HCT116 (cell line): ENCODE measurements at regions not wholly inside any gene's neighbourhood (a gene's known extent, or its start where the extent isn't known, plus 50 kb on each side); places are given as distances from the start of the nearest gene placed in this dataset.

Source experiments
- ATAC-seq: fragments of 200-7000 bp; cut with Tn5 transposase; 2 replicates; pipeline ENCODE4 v1.9.1; 2020; ENCODE audit warnings: mild to moderate bottlenecking, moderate library complexity
- BruUV-seq: library from RNA; stranded (reverse); fragments of 400-500 nt; replicated peaks from 2 replicates; lab custom pipeline; 2021; lab: Mats Ljungman, UMichigan
- CTCF ChIA-PET: fragments of 300-600 bp; sonication (Branson Sonifier 250); formaldehyde crosslinking; loops from one replicate; lab custom pipeline; 2021; ENCODE audit warnings: antibody characterized with exemption; lab: Charles Lee
- POLR2A ChIA-PET: fragments of 300-600, 350-600 bp; sonication (Branson Sonifier 250); formaldehyde crosslinking; loops from one replicate; lab custom pipeline; 2021; ENCODE audit warnings: antibody characterized with exemption; lab: Charles Lee
- RAD21 ChIA-PET, 2 experiments: fragments of 300-600 bp; sonication (Branson Sonifier 250); formaldehyde crosslinking; loops; one replicate each; lab custom pipeline; 2023; ENCODE audit warnings: low total read pairs in 2 of 2; ENCODE audit not compliant: uncharacterized antibody in 2 of 2, unreplicated experiment in 2 of 2, low non-redundant PET in 1 of 2; lab: Charles Lee
- DNase-seq: peaks from one replicate; pipeline ENCODE4 v3.0.0-alpha.2; 2010; ENCODE audit warnings: low read depth, low spot score
- H2AFZ ChIP-seq: fragments of 200-600 bp; shearing (Covaris generic), sonication (generic); 2 replicates; pipeline ENCODE4 v1.6.1; 2017; ENCODE audit warnings: low read depth, mixed run types, mixed read lengths, antibody characterized with exemption, low read length; ENCODE audit not compliant: poor library complexity, severe bottlenecking
- H3K27ac ChIP-seq: 2 replicates; pipeline ENCODE4 v1.5.1; 2012; ENCODE audit warnings: low read depth, low read length
- H3K27me3 ChIP-seq: fragments of 200-600 bp; sonication (generic); 2 replicates; pipeline ENCODE4 v1.6.1; 2016; ENCODE audit warnings: mixed run types, low read length, mixed read lengths; ENCODE audit not compliant: insufficient read depth
- H3K36me3 ChIP-seq, 2 experiments: fragments of 200-500 bp in 1 of 2; fragments of 200-600 bp in 1 of 2; sonication (Bioruptor generic) in 1 of 2; sonication (generic) in 1 of 2; 2 replicates each; pipeline versions ENCODE4 v1.5.1 to v1.6.1; 2014 to 2016; ENCODE audit warnings: low read length in 2 of 2, inconsistent platforms in 1 of 2, mixed read lengths in 1 of 2, mixed run types in 1 of 2; ENCODE audit not compliant: insufficient read depth in 2 of 2, control insufficient read depth in 1 of 2
- H3K4me1 ChIP-seq, 2 experiments: fragments of 200-600 bp in 1 of 2; sonication (generic) in 1 of 2; 2 replicates each; pipeline versions ENCODE4 v1.5.1 to v1.6.1; 2012 to 2017; ENCODE audit warnings: low read length in 2 of 2, inconsistent platforms in 1 of 2, mild to moderate bottlenecking in 1 of 2, mixed read lengths in 1 of 2, mixed run types in 1 of 2, moderate library complexity in 1 of 2; ENCODE audit not compliant: insufficient read depth in 2 of 2, control insufficient read depth in 1 of 2
- H3K4me2 ChIP-seq: fragments of 200-600 bp; sonication (generic); 2 replicates; pipeline ENCODE4 v1.6.1; 2017; ENCODE audit warnings: mixed run types, low read length, mixed read lengths
- H3K4me3 ChIP-seq, 2 experiments: fragments of 200-600 bp in 1 of 2; sonication (generic) in 1 of 2; replicated peaks in 1 of 2; 2 replicates each; pipeline ENCODE4 v1.5.1; 2011 to 2016; ENCODE audit warnings: low read length in 2 of 2, control low read depth in 1 of 2, low read depth in 1 of 2, mild to moderate bottlenecking in 1 of 2, mixed read lengths in 1 of 2, mixed run types in 1 of 2
- H3K79me2 ChIP-seq: fragments of 200-600 bp; sonication (generic); 2 replicates; pipeline ENCODE4 v1.6.1; 2017; ENCODE audit warnings: mild to moderate bottlenecking, mixed run types, low read length, moderate library complexity, mixed read lengths; ENCODE audit not compliant: insufficient read depth
- H3K9ac ChIP-seq: fragments of 200-600 bp; sonication (generic); 2 replicates; pipeline ENCODE4 v1.6.1; 2016; ENCODE audit warnings: low read length, mixed read lengths
- H3K9me2 ChIP-seq: fragments of 200-600 bp; sonication (generic), shearing (Covaris generic); 2 replicates; pipeline ENCODE4 v1.6.1; 2017; ENCODE audit warnings: mixed run types, mild to moderate bottlenecking, moderate library complexity; ENCODE audit not compliant: insufficient read depth
- H3K9me3 ChIP-seq, 2 experiments: fragments of 200-500 bp in 1 of 2; fragments of 200-600 bp in 1 of 2; sonication (Bioruptor generic) in 1 of 2; sonication (generic) in 1 of 2; 2 replicates each; pipeline ENCODE4 v1.6.1; 2014 to 2017; ENCODE audit warnings: low read length in 2 of 2, mixed read lengths in 2 of 2, inconsistent platforms in 1 of 2, low read depth in 1 of 2, mild to moderate bottlenecking in 1 of 2, mixed run types in 1 of 2, moderate library complexity in 1 of 2; ENCODE audit not compliant: control insufficient read depth in 1 of 2, insufficient read depth in 1 of 2
- H4K20me1 ChIP-seq: fragments of 200-600 bp; sonication (generic), shearing (Covaris generic); 2 replicates; pipeline ENCODE4 v1.6.1; 2017; ENCODE audit warnings: mixed run types, mild to moderate bottlenecking, moderate library complexity; ENCODE audit not compliant: insufficient read depth
- CEBPB ChIP-seq: IDR thresholded peaks from 2 replicates; pipeline ENCODE4 v1.6.1; 2012; ENCODE audit warnings: low read depth
- EGR1 ChIP-seq: IDR thresholded peaks from 2 replicates; pipeline ENCODE4 v1.6.1; 2012; ENCODE audit warnings: low read depth
- ELF1 ChIP-seq: IDR thresholded peaks from 2 replicates; pipeline ENCODE4 v1.6.1; 2012; ENCODE audit warnings: low read depth, borderline replicate concordance
- EZH2 ChIP-seq: fragments of 200-600 bp; sonication (generic); IDR thresholded peaks from 2 replicates; pipeline ENCODE4 v1.6.1; 2017; ENCODE audit warnings: antibody characterized with exemption, mixed run types
- EZH2phosphoT487 ChIP-seq: fragments of 200-600 bp; IDR thresholded peaks from 2 replicates; pipeline ENCODE4 v1.6.1; 2018; ENCODE audit warnings: antibody characterized with exemption, borderline replicate concordance
- FOSL1 ChIP-seq: IDR thresholded peaks from 2 replicates; pipeline ENCODE4 v1.6.1; 2012; ENCODE audit warnings: low read depth
- MAX ChIP-seq: IDR thresholded peaks from 2 replicates; pipeline ENCODE4 v1.6.1; 2012
- POLR2AphosphoS5 ChIP-seq: IDR thresholded peaks from 2 replicates; pipeline ENCODE4 v1.6.1; 2011; ENCODE audit warnings: mild to moderate bottlenecking, low read depth, low read length, moderate library complexity
- REST ChIP-seq: IDR thresholded peaks from 2 replicates; pipeline ENCODE4 v1.6.1; 2012; ENCODE audit warnings: low read depth
- SIN3A ChIP-seq: IDR thresholded peaks from 2 replicates; pipeline ENCODE4 v1.6.1; 2012; ENCODE audit warnings: low read depth
- SRF ChIP-seq: IDR thresholded peaks from 2 replicates; pipeline ENCODE4 v1.6.1; 2012; ENCODE audit warnings: low read depth
- TCF7L2 ChIP-seq: IDR thresholded peaks from 2 replicates; pipeline ENCODE4 v1.7.0; 2011; ENCODE audit warnings: borderline replicate concordance, inconsistent platforms; ENCODE audit not compliant: insufficient read depth, insufficient read length; ENCODE audit errors: extremely low read depth
- ZBTB33 ChIP-seq: IDR thresholded peaks from 2 replicates; pipeline ENCODE4 v1.6.1; 2011; ENCODE audit warnings: mild to moderate bottlenecking, low read length, moderate library complexity; ENCODE audit not compliant: insufficient replicate concordance; ENCODE audit errors: extremely low read depth
- intact Hi-C: fragments of 100-400 bp; cut with micrococcal nuclease; formaldehyde crosslinking; loops from 2 replicates; pipeline ENCODE4 v1.10.0; 2022

GRCh38 chr1:113205980-113206766 lies 133.2 kb downstream of the LRIG2 start (continued):
- TF ChIP-seq REST, result no peak
- no peak for TF ChIP-seq EGR1
- no peak for TF ChIP-seq EZH2
- no peak for TF ChIP-seq CEBPB
- TF ChIP-seq ELF1, result no peak
- no peak for TF ChIP-seq SIN3A
- TF ChIP-seq MAX, result no peak
- no peak for TF ChIP-seq TCF7L2
- TF ChIP-seq SRF, result no peak
- TF ChIP-seq, all 23 proteins: peak for 0

GRCh38 chr1:113207019-113207418 lies 134.0 kb downstream of the LRIG2 start:
- no peak overlapping the region for H3K27ac ChIP-seq
- ATAC-seq (peak; percentile 83), DNase-seq (no peak)
- no peak overlapping the region for H3K9ac ChIP-seq
- no peaks in the 10 kb centered on the region for H3K9me3 ChIP-seq
- intact Hi-C loops, result no loop called here
- no peaks in the 10 kb centered on the region; a peak in 1 of 4 replicates for H3K4me1 ChIP-seq
- H3K4me3 ChIP-seq, result no peak overlapping the region
- POLR2A ChIA-PET, result no interaction called here
- TF ChIP-seq EZH2phosphoT487 (no peak), FOSL1 (no peak), ZBTB33 (no peak), POLR2AphosphoS5 (no peak), EGR1 (no peak), TCF7L2 (no peak)
- RAD21 ChIA-PET, result no interaction called here
- BruUV-seq, result no TSS peak
- H3K79me2 ChIP-seq, result no peaks in the 10 kb centered on the region
- CTCF ChIA-PET, result no interaction called here
- H4K20me1 ChIP-seq, result no peaks in the 10 kb centered on the region
- no peaks in the 10 kb centered on the region for H3K9me2 ChIP-seq
- no peaks in the 10 kb centered on the region for H3K36me3 ChIP-seq
- H3K4me2 ChIP-seq, result no peak overlapping the region
- H3K27me3 ChIP-seq, result no peaks in the 10 kb centered on the region
- H2AFZ ChIP-seq, result peak overlapping the region; percentile 17
